ENCODE measurements at regions not wholly inside any gene's neighbourhood (a gene's known extent, or its start where the extent isn't known, plus 50 kb on each side); places are given as distances from the start of the nearest gene placed in this dataset.
"Not testable (repeated sequence)": the region's sequence is repeated elsewhere in the genome, so short reads cannot be mapped to it uniquely, and the experiment has no call there.

DNA sequence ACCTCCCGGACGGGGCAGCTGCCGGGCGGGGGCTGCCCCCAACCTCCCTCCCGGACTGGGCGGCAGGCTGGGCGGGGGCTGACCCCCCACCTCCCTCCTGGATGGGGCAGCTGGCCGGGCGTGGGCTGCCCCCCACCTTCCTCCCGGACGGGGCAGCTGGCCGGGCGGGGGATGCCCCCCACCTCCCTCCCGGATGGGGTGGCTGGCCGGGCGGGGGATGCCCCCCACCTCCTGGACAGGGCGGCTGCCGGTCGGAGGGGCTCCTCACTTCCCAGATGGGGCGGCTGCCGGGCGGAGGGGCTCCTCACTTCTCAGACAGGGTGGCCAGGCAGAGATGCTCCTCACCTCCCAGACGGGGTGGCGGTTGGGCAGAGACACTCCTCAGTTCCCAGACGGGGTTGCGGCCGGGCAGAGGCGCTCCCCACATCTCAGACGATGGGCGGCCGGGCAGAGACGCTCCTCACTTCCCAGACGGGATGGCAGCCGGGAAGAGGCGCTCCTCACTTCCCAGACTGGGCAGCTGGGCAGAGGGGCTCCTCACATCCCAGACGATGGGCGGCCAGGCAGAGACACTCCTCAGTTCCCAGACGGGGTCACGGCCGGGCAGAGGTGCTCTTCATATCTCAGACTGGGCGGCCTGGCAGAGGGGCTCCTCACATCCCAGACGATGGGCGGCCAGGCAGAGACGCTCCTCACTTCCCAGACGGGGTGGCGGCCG is 691.1 kb downstream of the BRINP1 start:
- FAIRE-seq; DNase-seq (ENCODE audit: insufficient read length, low spot score): not testable (repeated sequence)

DNA sequence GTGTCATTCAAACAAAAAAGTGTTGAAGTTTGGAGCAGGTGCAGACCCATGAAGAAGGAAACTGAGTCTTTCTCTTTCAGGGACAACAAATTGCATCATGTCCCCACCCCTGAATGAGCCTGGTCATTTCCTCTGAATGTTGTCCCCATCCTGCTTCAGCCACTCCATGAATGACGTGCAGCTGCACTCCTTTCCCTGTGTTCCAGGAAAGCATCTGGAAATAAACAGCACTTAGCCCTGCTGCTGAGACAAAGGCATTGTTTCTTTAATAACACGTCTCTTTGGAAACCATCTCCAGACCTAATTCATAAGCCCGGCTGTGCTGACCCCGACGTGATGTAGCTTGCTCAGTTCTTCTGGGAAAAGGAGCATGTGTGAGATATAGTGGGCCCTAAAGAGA is 682.3 kb downstream of the BRINP1 start:
- FAIRE-seq (no peak), DNase-seq (ENCODE audit: insufficient read length, low spot score) (no peak)

DNA sequence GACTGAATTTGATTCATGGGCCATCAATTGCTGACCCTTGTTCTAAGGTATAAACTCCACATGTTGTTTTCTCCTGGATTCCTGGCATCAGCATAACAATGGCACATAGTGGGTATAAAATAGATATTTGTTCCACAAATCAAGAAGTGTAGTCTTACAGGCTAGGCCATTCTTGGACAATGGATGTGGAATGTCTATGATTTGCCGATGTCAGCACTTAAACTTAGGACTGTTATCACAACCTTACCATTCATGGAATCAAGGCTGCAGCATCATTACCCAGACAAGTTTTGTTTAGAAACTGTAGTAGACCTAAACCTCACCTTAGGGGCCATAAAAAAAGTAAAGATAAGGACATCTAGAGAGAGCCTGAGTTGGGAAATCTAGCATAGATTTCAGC is 680.0 kb downstream of the BRINP1 start:
- FAIRE-seq (no peak), DNase-seq (ENCODE audit: insufficient read length, low spot score) (no peak)

DNA sequence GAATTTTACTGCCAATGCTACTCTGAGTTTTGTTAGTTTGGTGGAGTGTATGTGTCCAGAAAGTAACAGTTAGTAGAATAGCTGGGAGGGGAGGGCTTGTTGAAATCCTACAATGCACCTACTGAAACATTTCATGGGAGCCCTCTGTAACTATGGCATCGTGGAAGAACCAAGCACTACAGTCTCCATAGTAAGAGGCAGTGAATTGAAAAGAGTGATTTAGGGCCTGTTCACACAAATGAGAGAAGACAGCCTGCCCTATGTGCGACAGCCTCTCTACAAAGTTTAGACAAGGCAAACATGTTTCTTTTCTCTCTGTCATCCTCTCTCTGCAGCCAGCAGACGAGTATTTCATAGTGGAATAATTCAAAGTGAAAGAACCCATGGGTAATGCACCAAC is 676.6 kb downstream of the BRINP1 start:
- no peak for FAIRE-seq
- DNase-seq (ENCODE audit: insufficient read length, low spot score) = no peak

DNA sequence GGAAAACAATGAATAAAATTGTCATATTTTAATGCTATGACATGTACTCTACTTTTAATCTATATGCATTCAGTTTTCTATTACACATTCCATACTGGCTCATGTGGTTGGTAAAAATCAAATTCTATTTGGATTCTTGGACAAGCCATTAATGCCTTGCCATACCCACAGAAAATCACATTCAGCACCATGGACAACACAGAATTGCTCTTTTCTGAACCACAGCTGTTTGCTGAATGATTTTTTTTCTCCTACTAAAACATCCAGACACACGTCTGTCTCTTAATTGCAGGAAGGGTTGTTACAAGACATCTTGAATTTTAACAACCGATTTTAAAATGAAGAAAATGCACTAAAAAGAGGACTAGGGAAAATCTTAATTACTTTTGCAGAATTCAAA is 675.6 kb downstream of the BRINP1 start:
- FAIRE-seq (no peak), DNase-seq (ENCODE audit: insufficient read length, low spot score) (no peak)

DNA sequence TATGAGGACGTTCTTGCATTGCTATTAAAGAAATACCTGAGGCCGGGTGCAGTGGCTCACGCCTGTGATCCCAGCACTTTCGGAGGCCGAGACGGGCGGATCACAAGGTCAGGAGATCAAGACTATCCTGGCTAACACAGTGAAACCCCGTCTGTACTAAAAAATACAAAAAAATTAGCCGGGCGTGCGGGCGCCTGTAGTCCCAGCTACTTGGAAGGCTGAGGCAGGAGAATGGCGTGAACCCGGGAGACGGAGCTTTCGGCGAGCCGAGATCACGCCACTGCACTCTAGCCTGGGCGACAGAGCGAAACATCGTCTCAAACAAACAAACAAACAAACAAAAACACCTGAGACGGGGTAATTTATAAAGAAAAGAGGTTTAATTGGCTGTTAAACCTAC is 674.0 kb downstream of the BRINP1 start:
- DNase-seq (ENCODE audit: insufficient read length, low spot score); FAIRE-seq: not testable (repeated sequence)

DNA sequence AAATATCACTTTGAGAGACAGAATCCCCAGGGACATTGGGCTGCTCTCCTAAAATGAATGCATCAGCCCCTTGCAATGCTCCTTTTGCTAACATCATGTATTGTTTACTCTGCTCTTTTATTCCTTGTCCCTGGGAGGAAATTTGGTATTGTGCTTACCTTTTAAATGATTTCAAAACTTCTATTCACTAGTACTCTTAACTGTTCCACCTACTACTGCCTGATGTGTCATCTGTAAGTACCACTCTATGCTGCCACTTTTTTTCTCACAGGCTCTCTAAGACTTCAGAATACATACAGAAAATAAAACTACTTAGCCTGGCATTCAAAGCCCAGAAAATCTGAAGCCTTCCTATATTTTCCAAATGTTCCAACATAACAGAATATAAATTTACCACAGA is 667.2 kb downstream of the BRINP1 start:
- no peak for DNase-seq (ENCODE audit: insufficient read length, low spot score)

DNA sequence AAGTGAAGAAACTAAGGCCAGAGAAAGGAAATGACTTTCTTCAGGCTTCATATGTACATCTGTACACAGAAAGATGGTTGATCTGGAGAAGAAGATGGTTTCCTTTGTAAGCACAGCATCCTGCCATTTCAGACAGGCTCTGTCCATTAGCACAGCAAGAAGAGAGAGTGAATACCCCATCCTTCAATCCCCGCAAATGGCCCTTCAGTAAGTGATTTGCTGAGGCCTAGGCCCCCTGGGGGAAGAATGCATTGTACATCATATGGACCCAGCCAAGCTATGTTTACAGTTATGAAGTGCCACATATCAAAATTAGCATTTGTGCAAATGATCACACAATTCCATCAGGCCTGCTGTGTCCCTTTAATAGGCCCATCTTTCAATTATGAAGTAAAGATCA is 657.4 kb downstream of the BRINP1 start:
- DNase-seq (ENCODE audit: insufficient read length, low spot score) (no peak), FAIRE-seq (no peak)

More for the DNA sequence above, 667.2 kb downstream of the BRINP1 start:
- FAIRE-seq = no peak

DNA sequence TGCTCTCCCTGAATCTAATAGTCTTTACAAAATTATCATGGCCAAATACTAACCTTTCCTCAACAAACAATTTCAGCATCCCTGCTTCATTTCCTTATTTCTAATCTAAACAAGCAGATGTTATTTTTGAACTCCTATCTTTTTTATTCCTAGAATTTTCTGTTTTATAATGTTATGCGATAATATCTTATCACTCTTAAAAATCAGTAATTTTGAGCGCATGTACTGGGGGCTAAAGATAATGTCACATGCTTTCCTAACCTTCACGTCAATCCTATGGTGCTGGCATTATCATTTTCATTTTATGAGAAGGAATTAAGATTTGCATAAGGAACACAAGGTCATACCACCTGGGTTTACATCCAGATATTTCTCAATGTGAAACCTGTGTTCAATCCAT is 648.0 kb downstream of the BRINP1 start:
- no peak for FAIRE-seq
- DNase-seq (ENCODE audit: insufficient read length, low spot score) = no peak

DNA sequence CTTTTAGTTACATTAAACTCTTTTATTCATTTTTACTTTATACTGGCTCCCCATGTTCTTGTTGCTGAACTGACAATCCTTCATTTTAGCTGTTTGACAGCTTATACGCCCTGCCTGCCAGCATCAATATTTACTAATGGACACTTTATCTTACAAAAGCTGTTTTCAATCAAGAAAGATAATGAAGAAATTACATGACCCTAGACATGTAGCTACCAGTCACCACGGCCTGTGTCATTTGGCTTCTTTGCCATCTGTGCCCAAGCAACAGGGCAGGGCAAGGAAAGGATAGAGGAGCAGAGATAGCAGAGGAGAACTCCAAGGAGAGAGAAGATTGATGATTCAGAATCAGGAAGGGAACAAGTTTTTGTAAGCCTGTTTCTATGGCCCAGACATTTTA is 647.3 kb downstream of the BRINP1 start:
- no peak for FAIRE-seq
- DNase-seq (ENCODE audit: insufficient read length, low spot score) = no peak

DNA sequence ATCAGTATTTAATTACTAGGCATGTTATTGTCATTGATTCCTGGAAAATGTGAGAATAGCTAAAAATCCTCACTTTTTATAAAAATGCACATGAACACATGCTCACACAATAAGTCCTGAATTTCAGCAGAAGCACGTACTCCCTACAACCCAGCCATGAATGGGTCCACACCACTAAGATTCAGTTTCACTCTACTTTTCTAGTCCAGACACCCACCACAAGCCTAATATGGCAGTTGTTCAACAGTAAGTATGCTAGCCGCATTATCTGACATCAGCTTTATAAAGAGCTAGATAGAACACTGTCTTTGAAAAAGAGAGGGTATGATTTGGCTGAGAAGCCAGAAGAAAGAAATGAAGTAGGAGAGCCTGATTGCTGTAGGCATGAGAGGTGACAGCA is 639.3 kb downstream of the BRINP1 start:
- DNase-seq (ENCODE audit: insufficient read length, low spot score) (no peak), FAIRE-seq (no peak)

DNA sequence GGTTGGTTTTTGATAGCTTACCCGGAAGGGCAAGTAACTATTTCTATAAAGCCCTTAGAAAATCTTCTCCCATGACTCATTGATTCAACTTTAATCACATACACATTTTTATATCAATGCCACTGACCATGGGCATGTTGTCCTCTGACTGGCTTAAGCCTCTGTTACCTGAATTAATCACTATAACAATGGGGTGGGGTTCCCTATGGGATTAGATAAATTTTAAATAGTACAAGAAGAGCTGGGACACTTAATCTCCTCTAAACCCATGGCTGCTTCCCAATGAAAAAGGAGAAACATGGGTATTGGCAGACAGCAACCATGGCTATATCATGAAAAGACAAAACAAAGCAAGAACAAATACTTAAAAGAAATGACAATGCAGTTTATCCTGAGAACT is 636.2 kb downstream of the BRINP1 start:
- DNase-seq (ENCODE audit: insufficient read length, low spot score) = no peak
- no peak for FAIRE-seq

DNA sequence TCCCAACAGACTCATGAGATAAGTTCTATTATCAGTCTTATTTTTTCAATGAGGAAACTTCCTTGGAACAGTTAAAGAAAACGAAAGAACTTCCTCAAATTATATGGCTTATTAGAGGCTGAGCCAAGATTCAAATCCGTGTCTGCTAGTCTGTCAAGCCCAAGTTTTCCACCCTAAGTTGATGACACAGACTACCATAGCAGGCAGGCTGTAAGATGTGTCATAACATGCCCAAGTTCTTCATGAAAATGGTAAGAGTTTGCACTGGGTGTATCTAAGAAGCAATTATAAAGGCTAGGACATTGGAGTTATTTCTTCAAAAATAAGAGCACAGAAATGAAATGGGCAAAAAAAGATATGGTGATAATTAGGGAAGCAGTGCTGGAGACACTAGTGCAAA is 634.5 kb downstream of the BRINP1 start:
- no peak for FAIRE-seq
- no peak for DNase-seq (ENCODE audit: insufficient read length, low spot score)

DNA sequence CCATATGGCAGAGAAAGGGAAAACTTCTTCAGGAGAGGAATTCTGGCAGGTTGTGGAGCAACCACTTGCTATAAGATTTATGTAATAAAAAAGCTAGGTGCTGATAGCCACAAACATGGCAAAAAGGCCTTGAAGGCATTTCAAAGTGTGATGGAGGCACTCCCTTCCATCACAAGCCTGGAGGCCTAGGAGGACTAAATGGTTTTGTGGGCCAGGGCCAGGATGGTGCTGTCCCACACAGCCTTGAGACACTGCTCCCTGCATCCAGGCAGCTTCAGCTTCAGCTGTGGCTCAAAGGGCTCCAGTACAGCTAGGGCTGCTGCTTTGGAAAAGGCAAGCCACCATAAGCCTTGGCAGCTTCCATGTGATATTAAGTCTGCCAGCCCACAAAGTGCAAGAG is 632.8 kb downstream of the BRINP1 start:
- DNase-seq (ENCODE audit: insufficient read length, low spot score) (no peak), FAIRE-seq (no peak)

DNA sequence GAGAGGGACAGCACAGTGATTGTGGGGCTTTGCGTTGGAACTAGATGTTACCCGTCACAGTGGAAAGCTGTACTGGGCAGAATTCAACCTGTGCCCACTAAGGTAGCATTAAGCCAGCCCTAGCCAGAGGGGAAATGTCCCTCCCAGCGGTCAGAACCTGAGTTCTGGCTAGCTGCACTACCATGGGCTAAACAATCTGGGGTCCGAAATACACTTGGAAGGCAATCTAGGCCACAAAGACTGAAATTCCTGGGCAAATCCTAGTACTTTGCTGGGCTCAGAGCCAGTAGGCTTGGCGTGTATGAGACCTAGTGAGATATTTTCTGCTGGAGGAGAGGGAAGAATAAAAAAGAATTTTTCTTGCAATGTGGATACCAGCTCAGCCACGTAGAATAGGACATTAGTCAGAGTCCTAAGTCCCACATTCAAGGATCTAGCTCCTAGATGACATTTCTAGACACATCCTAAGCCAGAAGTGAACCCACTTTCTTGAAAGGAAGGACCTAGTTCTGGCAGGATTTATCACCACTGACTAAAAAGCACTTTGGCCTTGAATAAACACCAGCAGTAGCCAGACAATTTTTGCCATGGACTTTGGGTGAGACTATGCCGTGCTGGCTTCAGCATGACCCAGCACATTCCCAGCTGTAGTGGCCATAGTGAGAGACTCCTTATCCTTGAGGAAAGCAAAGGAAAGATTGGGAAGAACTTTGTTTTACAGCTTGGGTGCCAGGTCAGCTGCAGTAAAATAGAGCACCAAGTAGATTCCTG is 618.0 kb downstream of the BRINP1 start:
- FAIRE-seq (no peak), DNase-seq (ENCODE audit: insufficient read length, low spot score) (no peak)

DNA sequence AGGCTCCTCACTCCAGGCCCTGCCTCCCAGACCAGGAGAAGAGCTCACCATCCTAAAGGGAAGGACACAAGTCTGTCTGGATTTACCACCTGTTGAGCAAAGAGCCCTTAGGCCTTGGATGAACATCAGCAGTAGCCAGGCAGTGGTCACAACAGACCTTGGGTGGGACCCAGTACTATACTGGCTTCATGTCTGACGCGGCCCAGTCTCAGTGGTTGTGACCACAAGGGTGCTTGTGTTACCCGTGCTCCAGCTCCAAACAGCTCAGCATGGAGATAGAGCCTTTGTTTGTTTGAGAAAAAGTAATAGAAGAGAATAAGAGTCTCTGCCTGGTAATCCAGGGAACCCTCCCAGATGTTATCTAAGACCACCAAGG is 617.4 kb downstream of the BRINP1 start:
- DNase-seq (ENCODE audit: insufficient read length, low spot score) (no peak), FAIRE-seq (no peak)

DNA sequence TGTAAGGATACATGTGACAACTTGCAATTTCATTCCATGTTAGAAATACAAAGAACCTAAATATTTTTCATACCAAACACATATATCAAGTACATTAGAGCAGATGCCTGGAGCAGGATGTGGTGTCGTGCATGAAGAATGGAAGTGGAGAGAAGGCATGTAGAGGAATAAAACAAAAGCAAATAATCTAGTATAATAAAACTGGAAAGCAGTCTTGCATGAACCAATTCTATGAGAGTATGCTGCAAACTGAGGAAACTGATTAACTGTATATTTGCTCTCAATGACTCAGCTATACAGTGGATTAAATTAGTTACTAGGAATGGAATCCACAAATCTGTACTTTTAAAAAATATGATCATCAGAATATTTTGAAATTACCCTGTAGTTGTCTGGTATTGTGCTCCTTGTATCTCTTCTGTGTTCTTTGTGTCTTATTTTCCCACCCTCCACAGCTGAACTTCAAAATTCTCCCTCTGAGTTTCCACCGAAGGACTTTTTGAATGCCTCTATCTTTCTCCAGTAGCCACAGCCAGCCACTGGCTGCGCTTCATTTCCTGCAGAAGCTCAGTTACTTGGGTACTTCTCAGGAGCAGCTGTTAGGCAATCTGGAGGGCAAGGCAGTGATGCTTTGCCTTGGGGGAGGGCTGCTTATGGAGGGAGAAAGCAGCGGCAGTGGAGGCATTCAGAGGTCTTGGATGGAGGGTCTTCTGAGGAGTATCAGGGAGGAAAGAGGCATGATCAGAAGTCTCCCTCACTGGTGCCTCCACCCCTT is 608.0 kb downstream of the BRINP1 start:
- DNase-seq (ENCODE audit: insufficient read length, low spot score) (no peak), FAIRE-seq (no peak)

DNA sequence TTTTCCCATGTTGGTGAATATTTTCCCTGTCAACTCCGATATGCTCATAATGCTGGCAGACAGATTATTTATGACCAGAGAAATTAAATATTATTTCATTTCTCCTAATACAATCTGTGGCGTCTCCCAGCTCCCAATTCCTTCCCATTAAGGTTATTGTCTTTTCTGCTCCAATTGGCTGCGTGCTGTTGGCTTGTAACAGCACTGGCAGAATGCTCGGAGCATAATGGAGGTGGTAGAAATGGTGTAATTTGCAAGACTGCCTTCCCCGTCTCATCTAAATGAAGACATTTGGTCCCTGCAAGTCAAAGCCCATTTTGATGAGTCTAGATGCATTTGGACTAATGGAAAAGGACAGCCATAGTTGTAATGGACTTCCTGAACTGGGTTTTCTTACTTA is 601.7 kb downstream of the BRINP1 start:
- DNase-seq (ENCODE audit: insufficient read length, low spot score) (no peak), FAIRE-seq (no peak)

DNA sequence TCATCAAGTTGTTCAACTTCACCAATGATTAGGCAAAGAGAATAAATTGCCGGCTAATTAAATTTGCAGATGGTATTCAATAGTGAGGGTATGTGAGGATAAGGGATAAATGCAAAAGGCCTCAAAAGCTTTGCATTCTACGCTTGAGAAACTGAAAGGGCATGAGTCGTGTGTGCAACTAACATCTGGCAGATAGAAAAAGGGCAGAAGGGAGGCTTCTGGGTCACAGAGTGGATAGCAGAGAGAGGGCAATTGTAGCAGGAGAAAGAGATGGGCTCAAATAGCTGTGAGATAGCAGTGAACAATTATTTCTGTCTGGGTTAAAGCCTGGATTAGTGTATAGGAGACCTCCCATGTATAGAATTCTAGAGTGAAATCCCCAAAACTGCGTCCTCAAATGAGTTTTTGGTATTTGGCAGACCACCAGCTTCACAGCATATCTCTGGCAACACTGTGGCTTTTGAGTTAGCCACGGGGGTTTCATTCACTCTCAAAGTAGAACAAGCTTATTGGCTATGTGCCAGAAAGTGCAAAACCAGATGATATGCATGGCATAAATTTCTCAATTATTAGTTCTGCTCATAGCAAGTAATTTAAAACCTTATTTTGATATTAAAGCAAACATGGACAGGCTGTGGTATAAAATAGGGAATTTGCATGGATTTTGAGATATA is 586.3 kb downstream of the BRINP1 start:
- FAIRE-seq (no peak), DNase-seq (ENCODE audit: insufficient read length, low spot score) (no peak)

DNA sequence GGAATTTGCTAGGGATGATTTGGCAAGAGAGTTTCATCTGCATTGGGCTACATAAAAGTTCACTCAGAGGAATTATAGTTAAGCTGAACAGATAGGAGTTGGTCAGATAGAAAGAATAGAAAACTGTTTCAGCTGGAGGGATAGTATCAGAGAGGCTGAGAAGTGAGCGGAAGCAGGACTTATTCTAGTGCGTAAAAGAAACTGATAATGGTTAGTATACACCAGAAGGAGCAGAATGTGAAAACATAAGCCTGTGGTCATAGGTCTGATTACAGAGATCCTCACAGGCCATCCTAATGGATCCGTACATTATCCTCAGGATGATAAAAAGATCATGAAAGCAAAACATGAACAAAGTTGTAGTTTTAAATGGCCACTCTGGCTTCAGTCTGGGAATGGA is 585.2 kb downstream of the BRINP1 start:
- no peak for FAIRE-seq
- DNase-seq (ENCODE audit: insufficient read length, low spot score) = no peak

DNA sequence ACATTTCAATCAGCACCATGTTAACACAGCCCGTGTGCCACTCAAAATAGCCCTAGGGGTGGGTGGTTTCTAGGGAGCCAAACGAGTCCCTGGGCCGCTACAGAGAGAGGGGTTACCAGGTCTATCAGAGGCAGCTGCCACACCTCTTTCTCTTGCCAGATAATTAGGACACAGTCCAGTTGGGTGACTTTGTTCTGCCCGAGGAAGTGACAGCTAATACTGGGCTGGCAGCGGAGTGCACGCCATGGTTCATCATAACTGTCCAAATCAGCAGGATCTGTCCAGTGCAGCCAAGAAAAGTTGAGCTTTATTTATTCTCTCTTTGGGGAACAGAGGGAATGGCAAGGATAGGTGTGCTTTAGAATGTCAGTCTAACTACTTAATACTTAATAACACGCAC is 583.8 kb downstream of the BRINP1 start:
- DNase-seq (ENCODE audit: insufficient read length, low spot score) = no peak
- no peak for FAIRE-seq

Measured in HTR-8/SVneo (cell line).